NOMO-1 (cell line): ENCODE measurements at regions not wholly inside any gene's neighbourhood (a gene's known extent, or its start where the extent isn't known, plus 50 kb on each side); places are given as distances from the start of the nearest gene placed in this dataset.

ENCODE experiments used
- DNase-seq, 2 experiments: peaks; one replicate each; lab custom pipeline; 2025; ENCODE audit not compliant: unreplicated experiment in 2 of 2; lab: John Stamatoyannopoulos, UW

DNA sequence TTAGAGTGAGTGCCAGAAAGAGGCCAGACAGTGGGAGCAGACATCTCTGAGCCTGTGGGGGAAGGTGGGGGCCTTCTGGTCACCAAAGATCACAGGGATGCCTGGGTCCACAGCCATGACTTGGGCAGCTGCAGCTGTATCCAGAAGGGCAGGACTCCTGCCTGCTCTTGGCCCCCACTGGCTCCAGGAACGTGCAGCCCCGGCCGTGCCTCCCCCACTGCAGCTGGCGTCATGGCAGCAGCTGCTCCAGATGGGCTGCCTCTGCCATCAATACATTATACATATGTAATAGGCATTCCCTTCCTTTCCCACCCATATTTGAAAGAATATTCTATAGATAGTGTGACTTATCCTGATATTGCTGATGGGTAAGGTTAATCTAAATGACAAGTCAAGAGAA, 195.5 kb upstream of the SNX19 start:
- no peak for DNase-seq

DNA sequence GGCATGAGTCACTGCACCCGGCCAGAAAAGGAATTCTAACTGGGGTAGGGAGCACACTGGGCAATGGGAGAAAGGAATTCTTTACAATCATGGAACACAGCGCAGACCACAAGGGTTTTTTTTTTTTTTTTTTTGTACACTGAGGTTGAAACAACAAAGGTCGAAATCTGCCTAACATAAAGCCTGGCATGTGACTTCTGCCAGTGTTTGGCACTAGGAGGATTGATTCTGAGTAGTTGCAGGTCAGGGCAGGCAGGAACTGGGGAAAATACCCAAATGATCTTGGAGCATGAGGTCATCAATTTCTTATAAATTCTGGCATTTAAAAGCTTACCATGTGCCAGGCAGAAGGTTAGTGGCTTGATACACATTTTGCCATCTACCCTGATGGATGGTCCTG, 202.0 kb upstream of the SNX19 start:
- DNase-seq: no peak

DNA sequence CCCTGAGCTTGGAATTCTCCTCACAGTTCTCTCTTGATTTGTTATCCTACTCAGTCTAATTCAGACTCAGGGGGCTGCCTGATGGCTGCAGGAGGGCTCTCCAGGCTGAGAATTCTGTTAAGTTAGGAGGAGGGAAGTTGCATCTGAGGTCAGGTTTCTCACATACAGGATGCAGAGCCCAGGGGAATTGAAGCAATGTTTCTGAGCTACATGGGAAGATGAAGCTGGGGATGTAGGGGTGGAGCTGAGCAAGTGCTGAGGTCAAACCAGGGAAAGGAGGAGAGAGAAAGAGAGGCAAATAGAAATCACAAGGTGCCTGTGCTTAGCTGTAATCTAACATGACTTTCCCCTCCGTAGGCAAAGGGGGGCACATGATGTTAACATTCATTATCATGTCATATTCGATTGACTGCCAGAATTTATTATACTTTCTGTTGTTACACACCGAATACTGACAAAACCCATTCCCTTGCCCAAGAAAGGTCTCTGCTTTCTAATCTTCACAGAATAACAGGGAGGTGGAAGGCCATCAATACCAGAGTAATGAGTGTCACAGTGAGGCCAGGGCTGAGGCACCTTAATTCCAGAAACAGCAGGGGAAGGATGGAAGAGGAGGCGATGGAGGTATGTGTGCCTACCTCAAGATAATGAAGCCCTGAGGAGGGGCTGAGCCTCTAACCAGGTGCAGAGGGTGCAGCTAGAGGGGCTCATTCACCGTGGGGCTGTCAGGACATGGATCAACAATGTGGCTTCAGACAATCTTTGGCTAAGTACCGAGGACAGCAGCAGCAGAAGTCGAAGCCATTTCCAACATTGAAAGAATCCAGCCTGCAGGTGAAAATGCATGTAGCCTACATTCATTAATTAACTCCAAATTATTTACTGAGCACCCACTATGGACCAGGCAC, 205.4 kb upstream of the SNX19 start:
- no peak for DNase-seq

DNA sequence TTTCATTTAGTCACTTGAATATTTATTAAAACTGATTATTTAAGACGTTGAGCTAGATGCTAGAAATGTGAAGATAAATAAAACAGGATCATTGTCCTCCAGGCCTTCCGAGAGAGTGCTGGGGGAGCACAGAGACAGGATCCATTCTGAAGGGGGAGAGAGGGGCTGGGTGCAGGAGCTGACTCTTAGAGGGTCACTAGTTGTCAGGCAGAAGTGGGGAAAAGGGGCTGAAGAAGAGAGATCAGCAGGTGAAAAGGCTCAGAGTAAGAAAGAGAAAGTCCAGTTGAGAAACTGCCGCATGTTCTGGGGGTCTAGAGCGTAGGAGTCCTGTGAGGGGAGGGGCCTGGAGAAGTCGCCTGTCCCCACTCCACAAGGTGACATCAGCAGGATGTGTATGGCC, 206.2 kb upstream of the SNX19 start:
- DNase-seq: no peak

DNA sequence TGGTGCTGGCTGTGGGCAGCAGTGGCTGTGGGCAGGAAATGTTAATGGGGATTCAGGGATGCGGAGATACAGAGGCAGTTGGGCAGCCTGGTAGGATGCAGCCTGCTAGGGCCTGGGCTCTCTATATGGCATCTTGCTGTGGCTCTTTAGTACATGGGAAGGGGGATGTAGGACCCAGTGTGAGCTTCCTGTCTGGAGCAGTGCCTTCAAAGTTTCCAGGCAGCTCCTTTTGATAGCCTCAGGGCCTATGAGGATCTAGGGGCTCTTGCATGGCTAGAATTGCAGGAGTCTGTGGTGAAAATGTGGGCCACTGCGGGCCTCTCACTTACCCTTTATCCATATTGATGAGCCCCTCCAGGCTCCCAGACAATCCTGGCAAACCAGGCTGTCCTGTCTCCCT, 213.2 kb upstream of the SNX19 start:
- no peak for DNase-seq

DNA sequence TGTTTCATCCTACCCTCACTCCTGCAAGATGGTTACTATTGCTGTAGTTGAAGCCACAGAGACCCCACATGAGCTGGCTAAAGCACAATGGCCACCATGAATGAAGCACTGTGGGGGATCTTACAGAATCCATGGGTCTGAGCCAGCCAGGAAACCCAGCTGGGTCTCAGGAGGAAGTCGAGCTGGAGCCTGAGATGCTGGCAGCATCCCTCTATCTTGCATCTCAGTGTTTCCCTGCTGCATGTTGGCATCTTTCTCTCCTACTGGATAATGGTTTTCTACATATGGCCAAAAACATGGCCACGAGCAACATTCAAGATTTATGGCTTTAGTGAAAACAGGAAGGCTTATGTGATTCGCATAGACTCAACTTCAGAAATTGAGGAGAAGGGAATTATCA, 219.3 kb upstream of the SNX19 start:
- no peak for DNase-seq

DNA sequence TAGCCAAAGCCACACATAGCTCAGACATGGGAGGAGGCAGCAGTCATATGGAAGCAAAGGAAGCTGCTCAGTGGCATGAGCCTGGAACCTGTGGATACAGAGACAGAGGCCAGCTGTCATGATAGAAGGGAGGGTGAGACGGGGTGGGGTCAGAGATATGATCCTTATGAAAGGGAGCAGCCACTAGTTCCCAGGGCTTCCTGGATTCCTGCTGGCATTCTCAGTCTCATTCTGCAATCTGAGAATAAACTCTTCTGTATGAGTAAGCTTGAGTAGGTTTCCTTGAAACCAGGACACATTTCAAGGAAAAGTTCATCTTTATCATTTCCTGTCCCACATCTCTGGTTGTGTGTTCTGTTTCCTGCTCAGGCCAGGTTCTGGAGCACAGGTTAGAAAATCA, 220.2 kb upstream of the SNX19 start:
- DNase-seq: no peak

DNA sequence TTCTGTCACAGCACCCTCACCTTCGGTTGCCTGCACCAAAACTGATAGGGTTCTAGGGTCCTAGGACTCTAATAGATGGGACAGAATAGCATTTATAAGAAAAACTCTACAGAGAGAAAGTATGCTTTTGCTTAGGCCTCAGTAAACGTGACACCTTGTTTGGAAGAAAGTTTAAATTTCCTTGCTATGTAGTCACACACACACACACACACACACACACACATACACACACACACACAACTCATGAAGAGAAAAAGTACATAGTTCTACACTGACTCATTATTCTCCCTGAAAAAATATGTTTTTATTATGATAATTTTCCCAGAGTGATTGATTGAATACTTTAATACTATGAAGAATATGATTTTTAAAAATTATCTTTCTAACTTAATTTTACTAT, 220.8 kb upstream of the SNX19 start:
- DNase-seq: no peak

DNA sequence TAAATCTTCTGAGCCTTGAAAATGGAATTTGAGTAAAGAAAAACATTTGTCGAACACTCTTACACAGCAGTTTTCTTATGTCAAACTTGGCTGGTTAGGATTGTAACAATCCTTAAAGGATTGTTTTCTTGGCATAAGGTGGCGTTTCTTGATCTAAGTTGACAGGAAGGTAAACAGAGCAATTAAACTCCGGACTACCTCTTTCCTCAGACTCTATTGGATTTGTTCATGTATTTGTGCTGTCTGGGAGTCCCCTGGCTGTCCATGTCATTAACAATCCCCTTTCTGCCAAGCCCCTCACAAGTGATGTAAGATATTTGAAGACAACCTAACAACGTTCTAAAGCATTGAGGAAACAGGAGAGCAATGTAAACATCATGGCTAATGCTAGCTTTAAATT, 222.5 kb upstream of the SNX19 start:
- DNase-seq: no peak

DNA sequence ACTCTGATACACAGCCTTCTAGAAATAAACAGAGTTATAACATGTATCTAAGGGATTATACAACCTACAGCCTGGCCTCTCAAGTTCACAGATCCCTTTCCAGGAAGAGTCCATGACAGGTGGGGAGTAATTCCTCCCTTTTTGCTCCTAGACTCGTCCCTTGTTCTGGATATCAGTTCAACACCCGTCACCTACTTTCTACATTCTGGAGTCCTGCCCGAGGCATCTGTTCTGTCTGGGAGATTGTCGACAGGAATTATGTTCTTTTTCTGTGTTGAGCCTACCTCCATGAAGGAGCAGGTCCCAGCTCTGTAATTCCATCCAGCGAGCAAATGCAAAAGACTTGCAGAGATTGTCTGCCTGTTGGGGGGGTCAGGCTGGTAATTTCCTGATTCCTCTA, 224.6 kb upstream of the NTM start:
- DNase-seq: no peak

DNA sequence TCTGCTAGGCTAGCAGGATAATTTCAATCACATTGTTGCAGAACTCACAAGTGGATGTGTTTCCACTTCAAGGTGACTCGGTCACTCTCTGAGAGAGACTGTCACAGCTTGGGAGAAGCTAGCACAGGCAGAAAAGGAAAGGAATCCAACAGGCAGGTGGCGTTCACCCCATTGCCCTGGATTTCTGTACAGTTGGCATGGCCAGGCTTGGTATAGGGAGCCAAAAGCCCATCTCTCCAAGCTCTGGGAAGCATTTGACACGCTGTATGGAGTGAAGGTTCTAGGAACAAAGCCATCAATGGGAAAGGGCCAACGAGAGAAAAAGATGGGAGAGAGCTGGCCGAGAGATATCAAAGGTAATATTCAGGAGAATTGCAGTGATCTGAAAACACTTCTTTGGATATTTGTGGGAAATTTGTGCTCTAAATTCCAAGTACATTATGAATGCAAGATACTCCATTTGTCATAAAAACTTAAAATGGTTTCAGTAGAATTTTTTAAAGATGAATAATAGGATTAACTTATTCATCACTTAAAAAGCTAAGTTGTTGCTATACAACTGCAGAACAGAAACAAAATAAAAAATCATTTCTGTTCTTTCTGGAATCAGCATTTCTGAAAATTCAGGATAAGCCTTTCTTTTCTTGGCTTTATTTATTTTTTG, 223.5 kb upstream of the NTM start:
- no peak for DNase-seq

DNA sequence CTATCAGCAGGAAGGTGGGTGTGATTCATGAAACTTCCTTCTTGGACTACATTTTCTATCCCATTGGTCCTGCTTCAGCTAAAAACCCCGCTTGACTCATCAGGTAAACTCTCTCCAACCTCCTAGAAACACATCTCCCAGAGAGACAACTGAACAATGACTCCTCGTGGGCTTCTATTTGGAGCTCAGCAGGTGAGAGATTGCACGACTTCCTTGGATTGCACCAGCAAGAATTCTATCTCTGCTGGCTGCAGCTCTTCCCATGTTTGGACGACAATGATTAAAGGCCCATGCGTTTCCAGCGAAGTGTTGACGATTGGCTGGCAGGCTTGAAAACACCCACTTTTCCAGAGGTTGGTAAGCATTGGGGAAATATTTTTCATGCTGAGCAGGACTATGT, 216.1 kb upstream of the NTM start:
- no peak for DNase-seq

DNA sequence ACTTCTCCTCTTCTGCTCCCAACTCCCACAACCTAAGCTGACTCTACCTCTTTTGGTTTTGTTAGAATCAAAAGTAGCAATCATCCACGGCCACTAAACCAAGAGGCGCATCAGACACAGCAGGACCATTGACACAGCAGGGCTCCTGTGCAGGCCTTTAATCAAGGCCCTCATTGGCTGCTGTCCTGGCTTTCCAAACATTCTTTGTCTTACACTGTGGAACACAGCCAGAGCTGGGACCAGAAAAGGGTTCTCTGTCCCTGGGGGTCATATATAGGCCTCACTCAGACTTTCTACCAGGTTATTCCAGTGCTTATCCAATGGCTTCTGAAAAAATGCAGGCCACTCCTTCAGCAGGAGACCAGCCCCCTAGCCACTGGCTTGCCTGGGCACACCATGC, 212.7 kb upstream of the NTM start:
- DNase-seq: no peak

DNA sequence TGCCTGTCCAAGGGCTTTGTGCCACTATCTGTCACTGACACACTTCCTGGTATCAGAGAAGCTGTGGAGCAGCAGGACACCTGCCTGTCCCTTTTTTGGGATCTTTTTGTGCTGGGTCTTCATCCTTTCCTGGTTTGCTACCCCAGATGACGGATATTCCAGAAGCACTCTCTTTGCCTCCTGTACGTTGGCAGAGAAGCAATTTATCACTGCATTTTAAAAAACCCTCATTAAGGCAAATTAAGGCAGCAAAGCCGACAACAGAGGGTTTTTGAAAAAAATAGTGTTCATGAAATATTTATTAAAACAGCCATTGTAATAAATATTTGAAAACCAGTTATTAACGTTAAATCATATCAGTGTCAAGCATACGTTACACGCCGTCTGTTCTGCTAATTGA, 209.6 kb upstream of the NTM start:
- DNase-seq: no peak

DNA sequence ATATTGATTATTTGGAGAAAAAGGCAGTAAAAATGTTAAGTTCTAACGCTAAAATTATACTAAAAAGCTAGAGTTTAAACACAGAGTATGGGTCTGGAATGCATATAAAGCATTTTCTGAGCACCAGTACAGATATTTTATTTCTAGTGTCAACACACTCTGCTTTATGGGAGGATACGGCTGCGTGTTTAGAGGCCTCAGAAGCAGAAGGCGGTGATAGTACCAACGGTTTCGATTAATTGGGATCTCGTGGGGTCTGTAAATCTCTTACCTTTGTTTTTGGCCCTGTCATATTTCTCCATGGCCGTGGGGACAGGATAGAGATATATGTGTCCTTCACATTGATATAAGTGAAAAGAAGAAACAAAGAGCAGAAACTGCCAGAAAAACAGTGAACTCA, 206.8 kb upstream of the NTM start:
- DNase-seq: no peak

DNA sequence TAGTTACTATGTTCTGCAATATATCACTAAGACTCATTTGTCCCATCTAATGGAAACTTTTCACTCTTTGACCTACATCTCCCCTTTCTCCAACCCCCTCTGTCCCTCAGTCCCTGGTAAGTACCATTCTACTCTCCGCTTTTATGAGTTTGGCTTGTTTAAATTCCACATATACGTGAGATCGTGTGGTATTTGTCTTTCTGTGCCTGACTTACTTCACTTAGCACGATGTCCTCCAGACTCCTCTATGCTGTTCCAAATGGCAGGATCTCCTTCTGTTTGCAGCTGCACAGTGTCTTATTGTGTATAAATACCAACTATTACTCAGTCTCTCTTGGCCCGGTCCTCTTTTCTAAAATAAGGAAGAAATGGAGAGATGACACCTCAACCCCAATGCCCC, 205.4 kb upstream of the NTM start:
- no peak for DNase-seq

DNA sequence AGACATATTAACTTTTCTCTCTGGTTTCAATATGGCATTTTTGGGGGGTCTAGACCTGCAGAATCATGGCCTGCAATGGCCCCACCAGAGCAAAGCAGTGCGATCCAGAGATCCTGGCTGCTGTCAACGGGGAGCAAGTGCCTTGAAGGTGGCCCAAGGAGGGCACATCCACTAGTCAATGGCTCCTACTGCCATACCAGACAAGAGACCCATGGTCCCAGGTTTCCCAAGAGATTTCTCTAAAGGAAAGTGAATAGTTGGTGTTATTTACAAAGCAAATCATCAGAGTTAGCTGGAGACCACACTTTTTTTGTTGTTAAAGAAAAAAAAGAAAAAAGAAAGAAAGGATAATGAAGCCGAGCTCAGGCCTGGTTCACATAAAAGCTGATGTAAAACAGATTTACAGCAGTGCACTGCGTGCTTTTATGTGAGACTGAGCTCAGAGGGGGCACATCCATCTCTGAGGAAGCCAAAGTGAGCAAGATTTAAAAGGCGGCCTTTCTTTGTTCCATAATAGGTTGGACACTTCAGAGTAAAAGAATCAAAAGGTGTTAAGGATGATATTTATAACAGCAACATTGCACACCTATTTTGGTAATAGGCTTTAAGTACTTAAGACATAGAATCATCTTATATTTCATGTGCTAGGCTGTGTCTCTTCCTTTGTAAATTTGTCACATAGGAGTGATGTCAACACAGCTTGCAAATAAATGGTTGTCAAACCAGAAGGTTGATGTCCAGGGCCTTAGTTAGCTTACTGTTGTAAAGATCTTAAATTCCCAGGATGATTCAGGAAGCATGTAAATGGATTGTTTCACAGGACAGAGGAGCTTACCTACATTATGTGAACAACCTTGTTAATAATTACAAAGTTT, 201.3 kb upstream of the NTM start:
- DNase-seq: no peak

DNA sequence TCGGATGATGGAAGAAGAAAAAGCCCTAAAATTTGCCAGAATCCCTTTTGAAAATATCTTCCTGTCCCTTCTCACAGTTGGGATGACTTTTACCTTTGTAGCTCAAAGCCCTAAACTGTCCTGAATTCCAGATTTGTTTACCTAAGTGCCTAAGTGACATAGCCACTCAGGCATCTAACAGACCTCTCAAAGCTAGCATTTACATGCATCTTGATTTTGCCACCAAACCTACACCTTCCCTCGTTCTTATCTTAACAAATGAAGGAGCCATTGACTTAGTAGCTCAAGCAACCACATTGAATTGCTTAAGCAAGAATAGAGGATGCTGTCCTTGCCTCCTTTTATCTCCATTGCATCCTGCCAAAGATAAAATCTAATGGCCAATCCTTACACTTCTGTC, 198.4 kb upstream of the NTM start:
- DNase-seq: no peak

DNA sequence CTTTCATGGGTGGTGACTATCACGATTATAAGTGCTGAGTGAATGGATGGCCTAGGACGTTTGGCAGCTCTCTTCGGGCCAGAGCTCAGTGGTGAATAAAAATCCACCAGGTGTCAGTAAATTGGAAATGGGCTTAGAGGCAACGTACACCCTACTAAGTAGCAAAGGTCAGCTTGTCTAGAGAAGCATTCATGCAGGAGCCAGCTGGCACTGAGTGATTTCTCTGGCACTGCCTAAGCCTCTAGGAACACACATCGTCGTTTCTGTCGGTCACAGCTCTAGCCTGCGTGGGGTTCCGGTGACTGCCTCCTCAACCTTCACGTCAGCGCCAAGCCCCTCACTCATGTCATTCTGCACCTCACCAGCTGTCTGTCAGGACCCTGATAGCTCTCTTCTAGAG, 192.4 kb upstream of the NTM start:
- DNase-seq: no peak

DNA sequence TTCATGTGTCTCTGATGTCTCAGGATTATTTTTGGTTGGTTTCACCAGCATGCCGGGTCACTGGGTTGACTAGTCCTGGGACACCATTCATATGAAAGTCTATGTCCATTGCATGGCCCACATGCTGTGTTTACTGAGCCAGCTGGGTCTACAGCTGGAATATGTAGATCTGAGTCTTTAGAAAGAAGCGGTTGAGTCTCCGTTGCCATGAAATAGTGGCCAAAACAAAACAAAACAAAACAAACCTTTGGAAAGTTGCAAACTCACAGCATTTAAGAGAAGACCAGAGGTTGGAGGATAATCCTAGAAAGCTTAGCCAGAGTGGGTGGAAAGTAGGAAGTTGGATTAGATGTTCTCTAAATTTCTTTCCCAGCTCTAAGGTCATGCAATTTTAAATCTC, 191.8 kb upstream of the NTM start:
- no peak for DNase-seq

DNA sequence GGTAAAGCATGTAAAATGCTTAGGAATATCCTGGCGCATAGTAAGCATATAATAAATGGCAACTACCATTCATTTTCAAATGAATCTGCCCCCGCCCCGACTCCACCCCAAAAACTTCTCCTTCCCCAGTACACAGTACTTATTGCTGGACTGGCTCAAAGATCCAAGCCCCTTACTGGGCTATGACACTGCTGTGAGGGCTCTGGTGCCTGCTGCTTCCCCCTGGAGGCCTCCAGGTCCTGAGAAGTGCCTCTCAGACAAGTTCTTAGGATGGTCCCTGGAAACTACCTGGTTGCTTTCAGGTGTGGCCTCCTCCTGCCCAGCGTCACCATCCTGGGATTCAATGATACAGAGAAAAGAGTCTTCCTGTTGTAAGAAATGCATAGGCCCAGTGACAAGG, 190.6 kb upstream of the NTM start:
- no peak for DNase-seq

DNA sequence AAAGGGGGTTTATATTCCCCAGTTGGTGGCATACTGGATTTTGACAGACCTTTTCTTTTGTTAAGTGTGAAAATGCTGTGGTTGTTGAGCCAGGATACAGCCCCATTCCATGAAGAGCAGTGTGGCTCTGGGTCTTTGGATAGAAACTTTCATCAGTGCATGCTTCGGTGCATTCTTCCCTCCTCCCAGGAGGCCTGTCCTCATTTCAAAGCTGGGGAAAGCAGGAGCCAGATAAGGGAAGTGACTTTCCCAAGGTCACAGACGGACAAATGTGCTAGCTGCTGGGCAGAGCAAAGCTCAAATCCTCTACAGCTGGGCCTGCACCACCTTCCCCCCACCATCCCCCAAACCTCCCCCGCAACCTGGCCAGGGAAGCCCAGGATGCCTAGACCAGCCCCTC, 184.5 kb upstream of the NTM start:
- DNase-seq: no peak
